GM23338 (cell line): ENCODE measurements at regions not wholly inside any gene's neighbourhood (a gene's known extent, or its start where the extent isn't known, plus 50 kb on each side); places are given as distances from the start of the nearest gene placed in this dataset.

Source experiments
- ATAC-seq: fragments of 200-7000 bp; cut with Tn5 transposase; 3 replicates; pipeline ENCODE4 v1.9.1; 2020
- DNase-seq: peaks from one replicate; pipeline ENCODE4 v3.0.0-alpha.2; 2015; ENCODE audit warnings: low spot score
- H2AFZ ChIP-seq: fragments of 200-600 bp; sonication (generic); 2 replicates; pipeline ENCODE4 v1.8.0; 2016; ENCODE audit warnings: antibody characterized with exemption, mild to moderate bottlenecking, moderate library complexity
- H3F3A ChIP-seq: fragments of 200-600 bp; sonication (generic); replicated peaks from 2 replicates; pipeline ENCODE4 v1.8.0; 2017; ENCODE audit warnings: antibody characterized with exemption, mixed run types, low read depth
- H3K27ac ChIP-seq: fragments of 200-600 bp; sonication (generic); 2 replicates; pipeline ENCODE4 v1.6.1; 2016; ENCODE audit warnings: low read depth
- H3K27me3 ChIP-seq: fragments of 200-600 bp; sonication (generic); 2 replicates; pipeline ENCODE4 v1.8.0; 2016; ENCODE audit warnings: mild to moderate bottlenecking, mixed run types, moderate library complexity; ENCODE audit not compliant: insufficient read depth
- H3K36me3 ChIP-seq: fragments of 200-600 bp; sonication (generic); 2 replicates; pipeline ENCODE4 v1.8.0; 2016; ENCODE audit warnings: mild to moderate bottlenecking; ENCODE audit not compliant: insufficient read depth
- H3K4me1 ChIP-seq: fragments of 200-600 bp; sonication (generic); 2 replicates; pipeline ENCODE4 v1.8.0; 2016; ENCODE audit warnings: mild to moderate bottlenecking, moderate library complexity; ENCODE audit not compliant: insufficient read depth
- H3K4me2 ChIP-seq: fragments of 200-600 bp; sonication (generic); 2 replicates; pipeline ENCODE4 v1.7.1; 2017; ENCODE audit warnings: mixed run types
- H3K4me3 ChIP-seq: fragments of 200-600 bp; sonication (generic); 2 replicates; pipeline ENCODE4 v1.6.1; 2016; ENCODE audit warnings: mixed run types
- H3K79me2 ChIP-seq: fragments of 200-600 bp; sonication (generic); replicated peaks from 2 replicates; pipeline ENCODE4 v1.8.0; 2017; ENCODE audit warnings: mild to moderate bottlenecking; ENCODE audit not compliant: insufficient read depth
- H3K9me2 ChIP-seq: fragments of 200-600 bp; sonication (generic); 2 replicates; pipeline ENCODE4 v1.8.0; 2017; ENCODE audit not compliant: insufficient read depth
- H4K20me1 ChIP-seq: fragments of 200-600 bp; sonication (generic); replicated peaks from 2 replicates; pipeline ENCODE4 v1.8.0; 2017; ENCODE audit warnings: mild to moderate bottlenecking; ENCODE audit not compliant: insufficient read depth
- H3K27ac Mint-ChIP-seq: 2 replicates; pipeline ENCODE4 v1.8.0; 2020; ENCODE audit warnings: inconsistent platforms, mild to moderate bottlenecking, moderate library complexity, mixed read lengths
- H3K27me3 Mint-ChIP-seq: 3 replicates; pipeline ENCODE4 v1.8.0; 2022; ENCODE audit warnings: low read depth, mild to moderate bottlenecking, moderate library complexity, mixed read lengths, inconsistent platforms; ENCODE audit not compliant: insufficient read depth, poor library complexity
- H3K36me3 Mint-ChIP-seq: 3 replicates; pipeline ENCODE4 v1.8.0; 2021; ENCODE audit warnings: low read depth, mild to moderate bottlenecking, inconsistent platforms, moderate library complexity, mixed read lengths
- H3K4me1 Mint-ChIP-seq: 3 replicates; pipeline ENCODE4 v1.8.0; 2020; ENCODE audit warnings: mild to moderate bottlenecking, inconsistent platforms, mixed read lengths
- H3K4me3 Mint-ChIP-seq: 3 replicates; pipeline ENCODE4 v1.8.0; 2021; ENCODE audit warnings: moderate library complexity, mild to moderate bottlenecking, inconsistent platforms, mixed read lengths
- H3K9me3 Mint-ChIP-seq: 3 replicates; pipeline ENCODE4 v1.8.0; 2020; ENCODE audit warnings: moderate library complexity, mild to moderate bottlenecking, inconsistent platforms, mixed read lengths
- CREB1 ChIP-seq: fragments of 250-450 bp; sonication (Bioruptor Pico); IDR thresholded peaks from 2 replicates; pipeline ENCODE4 v1.5.0; 2020; ENCODE audit warnings: low read depth, mild to moderate bottlenecking, moderate library complexity
- EZH2phosphoT487 ChIP-seq: fragments of 200-600 bp; sonication (generic); IDR thresholded peaks from one replicate; pipeline ENCODE4 v1.8.1; 2018; ENCODE audit warnings: antibody characterized with exemption; ENCODE audit not compliant: unreplicated experiment
- JUNB ChIP-seq: IDR thresholded peaks from one replicate; pipeline ENCODE4 v1.6.1; 2016; ENCODE audit warnings: antibody characterized with exemption; ENCODE audit not compliant: unreplicated experiment
- NANOG ChIP-seq: IDR thresholded peaks from 2 replicates; pipeline ENCODE4 v1.6.1; 2016; ENCODE audit warnings: antibody characterized with exemption, borderline replicate concordance
- REST ChIP-seq: IDR thresholded peaks from one replicate; pipeline ENCODE4 v1.6.1; 2018; ENCODE audit warnings: antibody characterized with exemption; ENCODE audit not compliant: unreplicated experiment
- TF ChIP-seq, protein P1 (sequence below): fragments of 250-450 bp; sonication (Bioruptor Pico); IDR thresholded peaks from 2 replicates; pipeline ENCODE4 v1.5.0; 2020; ENCODE audit warnings: mild to moderate bottlenecking, moderate library complexity

GRCh38 chr2:120809151-120809550 is 73.5 kb downstream of the GLI2 start:
- no peaks in the 10 kb centered on the region for H3F3A ChIP-seq
- Mint-ChIP-seq H3K4me3 (no peak overlapping the region; the same call in 2 of the 3 replicates), H3K9me3 (no peaks in the 10 kb centered on the region), H3K36me3 (peaks cover 13% of the 10 kb centered on the region), H3K27me3 (peaks cover 26% of the 10 kb centered on the region), H3K27ac (no peak overlapping the region), H3K4me1 (peaks cover 23% of the 10 kb centered on the region)
- H4K20me1 ChIP-seq = peaks cover 23% of the 10 kb centered on the region
- H2AFZ ChIP-seq = no peak overlapping the region
- H3K27ac ChIP-seq = no peak overlapping the region
- no peak overlapping the region for H3K4me3 ChIP-seq
- peaks cover 62% of the 10 kb centered on the region for H3K79me2 ChIP-seq
- TF ChIP-seq REST = no peak
- no peak for TF ChIP-seq CREB1 (CRISPR knock-in tag)
- peaks cover 9% of the 10 kb centered on the region for H3K4me1 ChIP-seq
- no peak overlapping the region for H3K4me2 ChIP-seq
- no peak for ATAC-seq
- H3K9me2 ChIP-seq = no peaks in the 10 kb centered on the region
- H3K36me3 ChIP-seq = no peaks in the 10 kb centered on the region
- DNase-seq = no peak
- H3K27me3 ChIP-seq = no peaks in the 10 kb centered on the region

- ATAC-seq (peak; percentile 18; the same call in 2 of the 3 replicates), DNase-seq (no peak)
- no peaks in the 10 kb centered on the region for H3K9me3 Mint-ChIP-seq
- Histone ChIP-seq H3K36me3 (no peaks in the 10 kb centered on the region), H3K4me1 (peaks cover 9% of the 10 kb centered on the region), H3K9me2 (no peaks in the 10 kb centered on the region), H3K27ac (peak overlapping the region; percentile 50; the same call in 1 of the 2 replicates), H3K27me3 (no peaks in the 10 kb centered on the region), H4K20me1 (peaks cover 18% of the 10 kb centered on the region), H3K4me2 (no peak overlapping the region), H3K4me3 (no peak overlapping the region), H2AFZ (no peak overlapping the region), H3K79me2 (peaks cover 56% of the 10 kb centered on the region), H3F3A (no peaks in the 10 kb centered on the region)
- no peak overlapping the region for H3K27ac Mint-ChIP-seq
- peaks cover 27% of the 10 kb centered on the region for H3K27me3 Mint-ChIP-seq
- H3K36me3 Mint-ChIP-seq = peaks cover 13% of the 10 kb centered on the region
- peaks cover 24% of the 10 kb centered on the region for H3K4me1 Mint-ChIP-seq
- H3K4me3 Mint-ChIP-seq = no peak overlapping the region
- TF ChIP-seq CREB1 (CRISPR knock-in tag) = no peak
- TF ChIP-seq, protein P1, sequence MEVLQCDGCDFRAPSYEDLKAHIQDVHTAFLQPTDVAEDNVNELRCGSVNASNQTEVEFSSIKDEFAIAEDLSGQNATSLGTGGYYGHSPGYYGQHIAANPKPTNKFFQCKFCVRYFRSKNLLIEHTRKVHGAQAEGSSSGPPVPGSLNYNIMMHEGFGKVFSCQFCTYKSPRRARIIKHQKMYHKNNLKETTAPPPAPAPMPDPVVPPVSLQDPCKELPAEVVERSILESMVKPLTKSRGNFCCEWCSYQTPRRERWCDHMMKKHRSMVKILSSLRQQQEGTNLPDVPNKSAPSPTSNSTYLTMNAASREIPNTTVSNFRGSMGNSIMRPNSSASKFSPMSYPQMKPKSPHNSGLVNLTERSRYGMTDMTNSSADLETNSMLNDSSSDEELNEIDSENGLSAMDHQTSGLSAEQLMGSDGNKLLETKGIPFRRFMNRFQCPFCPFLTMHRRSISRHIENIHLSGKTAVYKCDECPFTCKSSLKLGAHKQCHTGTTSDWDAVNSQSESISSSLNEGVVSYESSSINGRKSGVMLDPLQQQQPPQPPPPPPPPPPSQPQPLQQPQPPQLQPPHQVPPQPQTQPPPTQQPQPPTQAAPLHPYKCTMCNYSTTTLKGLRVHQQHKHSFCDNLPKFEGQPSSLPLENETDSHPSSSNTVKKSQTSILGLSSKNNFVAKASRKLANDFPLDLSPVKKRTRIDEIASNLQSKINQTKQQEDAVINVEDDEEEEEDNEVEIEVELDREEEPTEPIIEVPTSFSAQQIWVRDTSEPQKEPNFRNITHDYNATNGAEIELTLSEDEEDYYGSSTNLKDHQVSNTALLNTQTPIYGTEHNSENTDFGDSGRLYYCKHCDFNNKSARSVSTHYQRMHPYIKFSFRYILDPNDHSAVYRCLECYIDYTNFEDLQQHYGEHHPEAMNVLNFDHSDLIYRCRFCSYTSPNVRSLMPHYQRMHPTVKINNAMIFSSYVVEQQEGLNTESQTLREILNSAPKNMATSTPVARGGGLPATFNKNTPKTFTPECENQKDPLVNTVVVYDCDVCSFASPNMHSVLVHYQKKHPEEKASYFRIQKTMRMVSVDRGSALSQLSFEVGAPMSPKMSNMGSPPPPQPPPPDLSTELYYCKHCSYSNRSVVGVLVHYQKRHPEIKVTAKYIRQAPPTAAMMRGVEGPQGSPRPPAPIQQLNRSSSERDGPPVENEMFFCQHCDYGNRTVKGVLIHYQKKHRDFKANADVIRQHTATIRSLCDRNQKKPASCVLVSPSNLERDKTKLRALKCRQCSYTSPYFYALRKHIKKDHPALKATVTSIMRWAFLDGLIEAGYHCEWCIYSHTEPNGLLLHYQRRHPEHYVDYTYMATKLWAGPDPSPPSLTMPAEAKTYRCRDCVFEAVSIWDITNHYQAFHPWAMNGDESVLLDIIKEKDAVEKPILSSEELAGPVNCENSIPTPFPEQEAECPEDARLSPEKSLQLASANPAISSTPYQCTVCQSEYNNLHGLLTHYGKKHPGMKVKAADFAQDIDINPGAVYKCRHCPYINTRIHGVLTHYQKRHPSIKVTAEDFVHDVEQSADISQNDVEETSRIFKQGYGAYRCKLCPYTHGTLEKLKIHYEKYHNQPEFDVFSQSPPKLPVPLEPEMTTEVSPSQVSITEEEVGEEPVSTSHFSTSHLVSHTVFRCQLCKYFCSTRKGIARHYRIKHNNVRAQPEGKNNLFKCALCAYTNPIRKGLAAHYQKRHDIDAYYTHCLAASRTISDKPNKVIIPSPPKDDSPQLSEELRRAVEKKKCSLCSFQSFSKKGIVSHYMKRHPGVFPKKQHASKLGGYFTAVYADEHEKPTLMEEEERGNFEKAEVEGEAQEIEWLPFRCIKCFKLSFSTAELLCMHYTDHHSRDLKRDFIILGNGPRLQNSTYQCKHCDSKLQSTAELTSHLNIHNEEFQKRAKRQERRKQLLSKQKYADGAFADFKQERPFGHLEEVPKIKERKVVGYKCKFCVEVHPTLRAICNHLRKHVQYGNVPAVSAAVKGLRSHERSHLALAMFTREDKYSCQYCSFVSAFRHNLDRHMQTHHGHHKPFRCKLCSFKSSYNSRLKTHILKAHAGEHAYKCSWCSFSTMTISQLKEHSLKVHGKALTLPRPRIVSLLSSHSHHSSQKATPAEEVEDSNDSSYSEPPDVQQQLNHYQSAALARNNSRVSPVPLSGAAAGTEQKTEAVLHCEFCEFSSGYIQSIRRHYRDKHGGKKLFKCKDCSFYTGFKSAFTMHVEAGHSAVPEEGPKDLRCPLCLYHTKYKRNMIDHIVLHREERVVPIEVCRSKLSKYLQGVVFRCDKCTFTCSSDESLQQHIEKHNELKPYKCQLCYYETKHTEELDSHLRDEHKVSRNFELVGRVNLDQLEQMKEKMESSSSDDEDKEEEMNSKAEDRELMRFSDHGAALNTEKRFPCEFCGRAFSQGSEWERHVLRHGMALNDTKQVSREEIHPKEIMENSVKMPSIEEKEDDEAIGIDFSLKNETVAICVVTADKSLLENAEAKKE (CRISPR knock-in tag) = no peak
- TF ChIP-seq REST = no peak
- no peak for TF ChIP-seq NANOG
- no peak for TF ChIP-seq JUNB
- no peak for TF ChIP-seq EZH2phosphoT487
Observed at GRCh38 chr2:120809609-120810440, 74.2 kb downstream of the GLI2 start.
